ENCODE measurements at regions not wholly inside any gene's neighbourhood (a gene's known extent, or its start where the extent isn't known, plus 50 kb on each side); places are given as distances from the start of the nearest gene placed in this dataset.

DNA sequence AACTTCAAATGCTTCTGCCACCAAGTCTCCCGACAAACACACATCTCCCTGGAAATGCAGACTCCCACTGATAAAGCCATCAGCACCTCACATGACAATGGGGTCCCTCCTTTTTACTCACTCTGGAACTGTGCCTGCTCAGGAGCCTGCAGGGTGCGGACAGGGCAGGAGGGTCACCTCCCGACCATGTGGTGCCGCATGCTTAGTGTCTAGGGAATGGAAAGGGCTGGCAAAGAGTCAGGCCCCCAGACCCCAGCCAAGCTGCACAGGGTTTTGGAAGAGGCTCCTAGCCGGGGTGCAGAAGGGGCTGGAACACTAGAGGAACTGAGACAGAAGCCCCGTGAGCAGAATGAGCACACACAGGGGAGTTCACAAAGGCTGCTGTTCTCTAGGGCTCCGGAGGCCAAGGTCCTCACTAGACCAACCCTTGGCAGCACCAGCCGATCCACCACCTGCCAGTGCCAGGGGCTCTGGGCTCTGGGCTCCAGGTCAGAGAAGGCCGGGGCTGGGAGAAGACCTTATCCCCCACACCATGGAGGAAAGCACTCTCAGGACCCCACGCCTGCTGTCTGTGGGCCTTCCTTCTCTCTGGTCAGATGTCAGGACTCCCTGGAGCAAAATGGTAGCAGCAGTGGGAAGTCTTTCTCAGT lies 125.1 kb upstream of the FGF3 start:
- intact Hi-C loops (cut with DNase I; ENCODE audit: low total_unique reads) = no loop called here
- WGBS, 2 donors = 79 to 84% methylated on average over 8 to 10 of the region's 10 CpGs
- DNase-seq (ENCODE audit: low spot score in 2 of 2) = no peak
- no peak overlapping the region for H3K4me3 ChIP-seq (ENCODE audit: low read depth, poor library complexity, severe bottlenecking)
- TF ChIP-seq, protein P1, sequence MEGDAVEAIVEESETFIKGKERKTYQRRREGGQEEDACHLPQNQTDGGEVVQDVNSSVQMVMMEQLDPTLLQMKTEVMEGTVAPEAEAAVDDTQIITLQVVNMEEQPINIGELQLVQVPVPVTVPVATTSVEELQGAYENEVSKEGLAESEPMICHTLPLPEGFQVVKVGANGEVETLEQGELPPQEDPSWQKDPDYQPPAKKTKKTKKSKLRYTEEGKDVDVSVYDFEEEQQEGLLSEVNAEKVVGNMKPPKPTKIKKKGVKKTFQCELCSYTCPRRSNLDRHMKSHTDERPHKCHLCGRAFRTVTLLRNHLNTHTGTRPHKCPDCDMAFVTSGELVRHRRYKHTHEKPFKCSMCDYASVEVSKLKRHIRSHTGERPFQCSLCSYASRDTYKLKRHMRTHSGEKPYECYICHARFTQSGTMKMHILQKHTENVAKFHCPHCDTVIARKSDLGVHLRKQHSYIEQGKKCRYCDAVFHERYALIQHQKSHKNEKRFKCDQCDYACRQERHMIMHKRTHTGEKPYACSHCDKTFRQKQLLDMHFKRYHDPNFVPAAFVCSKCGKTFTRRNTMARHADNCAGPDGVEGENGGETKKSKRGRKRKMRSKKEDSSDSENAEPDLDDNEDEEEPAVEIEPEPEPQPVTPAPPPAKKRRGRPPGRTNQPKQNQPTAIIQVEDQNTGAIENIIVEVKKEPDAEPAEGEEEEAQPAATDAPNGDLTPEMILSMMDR (IDR thresholded peaks at IDR 0.05) = no peak
- no peak for TF ChIP-seq POLR2A (IDR thresholded peaks at IDR 0.05)

DNA sequence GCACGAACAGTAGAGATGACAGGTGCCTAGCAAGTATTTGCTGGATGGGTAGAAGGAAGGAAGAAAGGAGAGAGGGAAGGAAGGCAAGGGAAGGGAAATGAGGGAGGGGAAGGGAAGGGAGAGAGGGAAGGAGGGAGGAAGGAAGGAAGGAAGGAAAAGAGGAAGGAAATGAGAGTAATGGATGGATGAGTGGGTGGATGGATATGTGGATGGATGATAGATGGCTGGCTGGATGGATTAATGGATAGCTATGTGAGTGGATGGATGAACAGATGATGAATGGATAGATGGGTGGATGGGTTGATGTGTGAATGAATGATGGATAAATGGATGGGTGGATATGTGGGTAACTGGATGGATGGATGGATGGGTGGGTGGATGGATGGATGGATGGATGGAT lies 125.9 kb upstream of the FGF3 start:
- TF ChIP-seq, protein P1 (IDR thresholded peaks at IDR 0.05) = no peak
- no peak for TF ChIP-seq POLR2A (IDR thresholded peaks at IDR 0.05)
- 84 to 92% methylated on average over 1 of the region's 1 CpG for WGBS, 2 donors
- DNase-seq (ENCODE audit: low spot score in 2 of 2) = no peak
- H3K4me3 ChIP-seq (ENCODE audit: low read depth, poor library complexity, severe bottlenecking) = no peak overlapping the region
- intact Hi-C loops (cut with DNase I; ENCODE audit: low total_unique reads) = no loop called here

DNA sequence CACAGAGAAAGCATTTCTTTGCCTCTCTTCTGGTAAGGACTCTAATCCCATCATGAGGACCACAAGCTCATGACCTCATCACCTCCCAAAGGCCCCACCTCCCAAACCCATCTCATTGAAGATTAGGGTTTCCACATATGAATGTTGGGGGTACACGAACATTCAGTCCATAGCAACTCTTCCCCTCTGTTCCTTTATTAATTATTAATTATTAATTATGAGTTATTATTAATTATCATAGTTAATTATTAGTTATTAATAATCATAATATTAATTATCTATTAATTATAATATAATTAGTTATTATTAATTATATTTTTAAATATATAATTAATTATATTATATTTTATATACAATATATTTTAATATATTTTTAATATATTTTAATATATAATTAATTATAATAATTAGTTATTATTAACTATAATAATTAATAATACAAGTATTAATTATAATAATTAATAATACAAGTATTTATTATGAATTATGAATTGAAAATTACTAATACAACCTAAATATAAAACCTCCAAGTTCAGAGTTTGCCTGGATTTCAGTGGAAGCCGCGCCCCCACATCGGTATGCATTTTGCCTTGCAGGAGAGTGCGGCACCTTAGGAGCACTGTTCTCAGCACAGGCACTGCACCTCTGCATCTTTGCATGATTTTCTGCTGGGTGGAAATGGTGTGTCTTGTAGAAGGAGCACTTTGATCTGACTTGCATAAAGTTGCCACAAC lies 128.0 kb upstream of the FGF3 start:
- DNase-seq (ENCODE audit: low spot score in 2 of 2) = no peak
- intact Hi-C loops (cut with DNase I; ENCODE audit: low total_unique reads) = no loop called here
- WGBS, 2 donors = 87 to 89% methylated on average over 5 of the region's 5 CpGs
- TF ChIP-seq, protein P1 (IDR thresholded peaks at IDR 0.05) = no peak
- no peak for TF ChIP-seq POLR2A (IDR thresholded peaks at IDR 0.05)
- no peak overlapping the region for H3K4me3 ChIP-seq (ENCODE audit: low read depth, poor library complexity, severe bottlenecking)

DNA sequence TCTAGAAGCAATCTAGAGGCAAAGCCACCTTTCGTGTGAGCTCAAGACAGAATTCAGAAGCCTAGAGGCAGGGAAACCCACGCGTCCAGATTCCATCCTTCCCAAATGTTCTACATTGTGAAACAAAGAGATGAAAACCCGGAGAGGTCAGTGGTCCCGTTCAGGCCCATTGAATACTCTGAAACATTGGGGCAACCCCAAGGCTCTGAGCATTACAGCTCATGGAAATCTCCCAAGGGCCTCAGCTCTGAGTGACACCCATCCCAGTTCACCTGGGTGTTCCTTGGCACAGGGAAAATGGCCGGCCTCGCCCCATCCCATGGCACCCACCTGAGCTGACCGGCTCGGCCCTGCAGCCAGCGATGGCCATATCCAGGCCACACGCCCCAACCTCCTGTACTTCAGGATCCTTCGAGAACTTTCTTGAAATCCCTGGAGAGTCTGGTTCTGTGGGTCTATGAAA lies 128.6 kb upstream of the FGF3 start:
- H3K4me3 ChIP-seq (ENCODE audit: low read depth, poor library complexity, severe bottlenecking) = no peak overlapping the region
- TF ChIP-seq, protein P1 (IDR thresholded peaks at IDR 0.05) = no peak
- TF ChIP-seq POLR2A (IDR thresholded peaks at IDR 0.05) = no peak
- intact Hi-C loops (cut with DNase I; ENCODE audit: low total_unique reads) = no loop called here
- WGBS, 2 donors = 89% methylated on average over 12 of the region's 12 CpGs
- DNase-seq (ENCODE audit: low spot score in 2 of 2) = no peak

DNA sequence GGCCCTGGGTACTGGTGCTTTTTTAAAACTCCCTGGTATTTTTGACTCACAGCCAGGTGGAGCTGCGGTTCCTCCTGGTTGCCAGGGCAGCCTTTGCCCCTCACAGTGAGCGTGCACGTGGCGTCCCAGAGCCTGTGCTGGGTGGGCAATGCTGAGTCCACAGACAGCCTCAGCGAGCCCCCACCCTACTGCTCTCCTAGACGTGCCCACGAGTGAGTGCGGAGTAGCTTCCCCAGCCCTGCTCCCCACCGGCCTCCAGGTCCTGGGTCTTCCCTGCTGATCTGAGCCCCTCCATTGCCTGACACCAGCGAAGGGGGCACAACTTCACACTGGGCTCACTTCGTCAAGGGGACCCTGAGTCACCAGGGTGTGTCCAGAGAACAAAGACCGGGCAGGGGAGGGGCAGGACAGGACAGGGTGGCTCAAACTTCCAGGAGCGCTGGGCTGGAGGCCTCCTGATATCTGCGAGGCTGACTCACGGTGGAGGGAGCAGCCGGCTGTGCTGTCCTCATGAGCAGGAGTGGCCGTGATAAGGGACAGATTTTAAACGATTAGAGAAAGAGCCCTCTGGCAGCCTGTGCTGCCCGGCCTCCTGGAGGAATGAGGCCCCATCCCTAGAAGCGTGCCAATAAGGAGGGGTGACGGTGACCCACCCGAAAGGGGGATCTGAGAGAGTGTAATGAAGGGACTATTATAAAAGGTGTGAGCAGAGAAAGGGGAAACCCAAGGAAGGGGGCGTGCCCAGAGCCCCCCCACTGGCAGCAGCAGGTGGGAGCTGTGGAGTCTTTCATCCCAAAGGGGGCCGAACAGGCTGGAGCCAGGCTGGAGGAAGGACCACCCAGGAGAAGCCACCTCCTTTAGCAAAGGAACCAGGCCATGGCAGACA lies 129.3 kb upstream of the FGF3 start:
- intact Hi-C loops (cut with DNase I; ENCODE audit: low total_unique reads) = no loop called here
- 54 to 55% methylated on average over 24 of the region's 24 CpGs for WGBS, 2 donors
- DNase-seq (ENCODE audit: low spot score in 2 of 2) = no peak
- TF ChIP-seq, protein P1 (IDR thresholded peaks at IDR 0.05) = no peak
- TF ChIP-seq POLR2A (IDR thresholded peaks at IDR 0.05) = no peak
- H3K4me3 ChIP-seq (ENCODE audit: low read depth, poor library complexity, severe bottlenecking) = no peak overlapping the region
